Retinal pigment epithelial cell (primary cell): ENCODE measurements at regions not wholly inside any gene's neighbourhood (a gene's known extent, or its start where the extent isn't known, plus 50 kb on each side); places are given as distances from the start of the nearest gene placed in this dataset.

Experiments
- DNase-seq: peaks from one replicate; pipeline ENCODE4 v3.0.0-alpha.2; 2010; ENCODE audit warnings: low read depth
- H3K4me3 ChIP-seq: 2 replicates; pipeline ENCODE4 v1.5.1; 2011; ENCODE audit warnings: mild to moderate bottlenecking, low read length, control low read depth, moderate library complexity
- TF ChIP-seq, protein P1 (sequence below): conservative IDR thresholded peaks from 2 replicates; pipeline ENCODE4 v1.5.1; 2011; ENCODE audit warnings: low read depth, low read length, control low read depth, inconsistent platforms

DNA sequence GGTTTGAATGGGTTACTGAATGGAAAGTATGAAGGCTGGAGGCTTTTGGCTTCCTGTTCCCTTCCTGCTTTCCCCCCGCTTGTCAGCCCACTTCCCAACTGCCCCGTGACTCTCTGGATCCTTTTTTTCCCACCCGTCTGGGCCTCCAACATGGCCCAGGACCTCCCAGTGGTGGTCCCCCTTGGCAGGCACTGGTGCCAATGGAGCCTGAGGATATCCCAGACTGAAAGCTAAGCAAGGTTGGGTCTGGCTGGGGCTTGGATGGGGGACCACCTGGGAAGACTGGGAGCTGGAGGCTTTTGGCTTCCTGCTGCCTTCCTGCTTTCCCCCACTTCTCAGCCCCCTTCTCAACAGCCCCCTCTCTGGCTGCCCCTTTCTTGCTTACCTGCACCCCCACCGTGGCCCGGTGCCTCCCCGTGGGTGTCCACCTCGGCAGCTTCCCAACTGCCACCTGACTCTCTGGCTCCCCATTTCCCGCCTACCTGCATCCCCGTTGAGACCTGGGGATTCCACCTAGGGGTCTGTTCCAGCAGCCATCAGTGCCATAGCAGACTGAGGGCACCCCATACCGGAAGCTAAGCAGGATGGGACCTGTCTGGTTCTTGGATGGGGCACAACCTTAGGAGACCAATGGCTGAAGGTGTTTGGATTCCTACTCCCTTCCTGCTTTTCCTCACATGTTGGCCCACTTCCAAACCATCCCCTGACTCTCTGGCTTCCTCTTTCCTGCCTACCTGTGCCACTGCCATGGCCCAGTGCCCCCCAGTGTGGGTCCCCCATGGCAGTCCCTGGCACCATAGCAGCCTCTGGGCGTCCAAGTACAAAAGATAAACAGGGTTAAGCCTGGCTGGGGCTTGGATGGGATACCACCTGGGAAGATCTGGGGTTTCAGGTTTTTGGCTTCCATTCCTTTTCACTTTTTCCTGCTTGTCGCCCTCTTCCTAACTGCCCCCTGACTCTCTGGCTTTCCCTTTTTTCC is 2295.3 kb downstream of the TP53TG3F start:
- DNase-seq: no peak
- TF ChIP-seq, protein P1, sequence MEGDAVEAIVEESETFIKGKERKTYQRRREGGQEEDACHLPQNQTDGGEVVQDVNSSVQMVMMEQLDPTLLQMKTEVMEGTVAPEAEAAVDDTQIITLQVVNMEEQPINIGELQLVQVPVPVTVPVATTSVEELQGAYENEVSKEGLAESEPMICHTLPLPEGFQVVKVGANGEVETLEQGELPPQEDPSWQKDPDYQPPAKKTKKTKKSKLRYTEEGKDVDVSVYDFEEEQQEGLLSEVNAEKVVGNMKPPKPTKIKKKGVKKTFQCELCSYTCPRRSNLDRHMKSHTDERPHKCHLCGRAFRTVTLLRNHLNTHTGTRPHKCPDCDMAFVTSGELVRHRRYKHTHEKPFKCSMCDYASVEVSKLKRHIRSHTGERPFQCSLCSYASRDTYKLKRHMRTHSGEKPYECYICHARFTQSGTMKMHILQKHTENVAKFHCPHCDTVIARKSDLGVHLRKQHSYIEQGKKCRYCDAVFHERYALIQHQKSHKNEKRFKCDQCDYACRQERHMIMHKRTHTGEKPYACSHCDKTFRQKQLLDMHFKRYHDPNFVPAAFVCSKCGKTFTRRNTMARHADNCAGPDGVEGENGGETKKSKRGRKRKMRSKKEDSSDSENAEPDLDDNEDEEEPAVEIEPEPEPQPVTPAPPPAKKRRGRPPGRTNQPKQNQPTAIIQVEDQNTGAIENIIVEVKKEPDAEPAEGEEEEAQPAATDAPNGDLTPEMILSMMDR: no peak
- H3K4me3 ChIP-seq: no peak overlapping the region

DNA sequence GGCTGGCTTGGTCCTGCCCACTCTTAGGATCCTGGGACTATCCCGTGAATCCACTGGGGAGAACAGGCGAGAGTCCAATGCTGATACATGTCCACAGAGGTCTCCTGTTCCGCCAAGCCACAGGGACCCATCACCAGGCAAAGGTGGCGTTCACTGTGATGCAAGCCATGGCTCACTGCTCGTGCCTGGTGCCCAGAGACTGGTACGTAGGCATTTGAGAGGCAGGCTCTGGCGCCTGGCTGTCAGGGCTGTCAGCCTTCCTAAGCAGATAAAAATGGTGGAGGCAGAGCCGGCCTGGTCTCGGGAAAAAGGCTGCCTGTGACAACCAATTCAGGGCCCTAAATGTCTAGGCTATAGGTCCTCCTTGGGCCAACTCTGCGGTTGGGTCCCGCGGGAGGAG is 2329.0 kb downstream of the TP53TG3F start:
- no peak for DNase-seq
- TF ChIP-seq, protein P1: no peak
- H3K4me3 ChIP-seq: no peak overlapping the region

DNA sequence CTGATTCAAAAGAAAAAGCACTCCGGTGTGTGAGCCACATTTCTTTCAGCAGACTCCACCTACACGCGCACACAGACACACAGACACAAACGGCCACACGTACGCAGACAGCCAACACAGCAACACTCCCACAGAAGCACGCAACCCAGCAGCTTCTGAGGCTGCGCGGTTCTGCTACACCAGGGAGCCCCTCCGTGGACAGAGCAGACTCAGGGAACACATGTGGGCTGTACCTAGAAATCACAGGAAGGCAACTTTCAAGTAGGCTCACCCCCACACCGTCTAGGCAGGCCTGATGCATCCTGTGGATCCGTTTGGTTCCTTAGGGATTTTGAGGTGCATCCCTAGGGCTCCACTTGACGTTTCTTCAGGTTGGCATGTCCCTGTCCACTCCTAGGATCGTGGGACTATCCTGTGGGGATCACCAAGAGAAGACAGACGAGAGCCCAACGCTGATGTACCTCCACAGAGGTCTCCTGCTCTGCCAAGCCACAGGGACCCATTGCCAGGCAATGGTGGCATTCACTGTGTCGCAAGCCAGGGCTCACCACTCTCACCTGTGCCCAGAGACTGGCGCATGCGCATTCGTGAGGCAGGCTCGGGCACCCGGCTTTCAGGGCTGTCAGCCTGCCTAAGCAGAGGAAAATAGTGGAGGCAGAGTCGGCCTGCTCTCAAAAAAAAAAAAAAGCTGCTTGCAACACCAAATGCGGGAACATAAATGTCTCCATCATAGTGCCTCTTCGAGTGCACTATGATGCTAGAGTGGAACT is 2333.3 kb downstream of the TP53TG3F start:
- H3K4me3 ChIP-seq: no peak overlapping the region
- no peak for DNase-seq
- TF ChIP-seq, protein P1: no peak

DNA sequence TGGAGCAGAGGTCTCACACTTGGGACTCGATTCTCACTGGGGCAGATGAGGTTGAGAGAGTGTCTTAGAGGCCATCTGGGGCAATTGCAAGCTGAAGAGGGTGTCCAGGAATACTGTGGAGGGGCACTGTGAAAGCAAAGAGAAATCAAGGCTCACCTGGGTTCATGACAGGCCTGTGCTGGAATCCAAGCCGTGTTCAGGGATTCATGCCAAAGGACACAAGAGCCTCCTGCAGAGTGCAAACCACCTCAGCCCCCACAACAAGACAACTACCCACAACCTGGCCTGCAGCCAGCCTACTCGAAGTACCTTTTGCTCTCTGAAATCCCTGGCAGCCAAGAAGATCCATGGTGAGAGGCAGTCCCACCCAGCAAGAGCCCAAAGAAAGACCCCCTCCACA is 2334.2 kb downstream of the TP53TG3F start:
- TF ChIP-seq, protein P1: no peak
- no peak overlapping the region for H3K4me3 ChIP-seq
- no peak for DNase-seq

DNA sequence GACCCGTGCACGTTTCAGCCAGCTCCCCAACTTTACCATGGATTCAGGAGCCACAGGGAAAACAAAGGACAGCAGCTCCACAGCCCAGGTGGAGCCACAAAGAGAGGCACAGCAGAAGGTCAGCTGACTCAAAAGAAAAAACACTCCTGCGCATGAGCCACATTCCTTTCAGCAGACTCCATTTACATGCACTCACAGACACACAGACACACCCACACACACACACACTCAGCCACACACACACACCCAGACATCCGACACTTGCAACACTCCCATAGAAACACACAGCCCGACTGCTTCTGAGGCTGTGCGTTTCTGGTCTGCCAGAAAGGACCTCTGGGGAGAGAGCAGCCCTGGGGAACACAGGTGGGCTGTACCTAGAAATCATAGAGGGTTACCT is 2335.5 kb downstream of the TP53TG3F start:
- TF ChIP-seq, protein P1: no peak
- no peak for DNase-seq
- H3K4me3 ChIP-seq: no peak overlapping the region

DNA sequence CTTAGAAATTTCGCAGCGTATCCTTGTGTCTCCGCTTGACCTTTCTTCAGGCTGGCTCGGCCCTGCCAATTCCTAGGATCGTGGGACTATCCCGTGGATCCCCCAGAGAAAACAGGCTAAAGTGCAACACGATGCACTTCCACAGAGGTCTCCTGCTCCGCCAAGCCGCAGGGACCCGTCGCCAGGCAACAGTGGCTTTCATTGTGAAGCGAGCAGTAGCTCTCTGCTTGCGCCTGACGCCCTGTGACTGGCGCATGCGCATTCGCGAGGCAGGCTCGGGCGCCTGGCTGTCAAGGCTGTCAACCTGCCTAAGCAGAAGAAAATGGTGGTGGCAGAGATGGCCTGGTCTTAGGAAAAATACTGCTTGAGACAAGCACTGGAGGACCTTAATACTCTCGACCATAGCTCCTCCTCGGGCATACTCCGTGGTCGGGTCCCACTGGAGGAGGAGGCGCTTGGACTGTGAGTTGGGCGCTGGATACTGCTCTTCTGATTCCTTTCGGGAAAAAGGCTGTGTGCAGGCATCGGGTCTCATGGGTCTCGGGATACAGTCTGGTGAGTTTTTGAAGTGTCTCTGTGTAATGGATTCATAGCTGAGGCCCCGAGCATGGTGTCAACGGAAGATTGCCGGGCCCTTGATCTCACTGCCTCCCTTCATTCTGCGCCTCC is 2336.1 kb downstream of the TP53TG3F start:
- TF ChIP-seq, protein P1: no peak
- no peak for DNase-seq
- no peak overlapping the region for H3K4me3 ChIP-seq
